Ovary (tissue), 3 donors: ENCODE measurements at regions not wholly inside any gene's neighbourhood (a gene's known extent, or its start where the extent isn't known, plus 50 kb on each side); places are given as distances from the start of the nearest gene placed in this dataset.
"Not testable (repeated sequence)": the region's sequence is repeated elsewhere in the genome, so short reads cannot be mapped to it uniquely, and the experiment has no call there.

Source experiments
- EP300 ChIP-seq: sonication (generic); formaldehyde crosslinking; IDR thresholded peaks from one replicate; pipeline ENCODE4 v1.6.1; 2017; ENCODE audit warnings: antibody characterized with exemption
- POLR2A ChIP-seq: fragments of 450-650 bp; IDR thresholded peaks from one replicate; pipeline ENCODE4 v1.6.1; 2017; ENCODE audit warnings: antibody characterized with exemption, mild to moderate bottlenecking, moderate library complexity
- TF ChIP-seq, protein P1 (sequence below), 3 donors: fragments of 450-650 bp in 2 of 3; fragments of 200-600 bp in 1 of 3; IDR thresholded peaks; one replicate each; pipeline versions ENCODE4 v1.5.1 to v1.8.0; 2016 to 2022; ENCODE audit warnings: antibody characterized with exemption in 3 of 3, mild to moderate bottlenecking in 1 of 3
- donor health status: DM: no; HTN: no; CAD: no.

DNA sequence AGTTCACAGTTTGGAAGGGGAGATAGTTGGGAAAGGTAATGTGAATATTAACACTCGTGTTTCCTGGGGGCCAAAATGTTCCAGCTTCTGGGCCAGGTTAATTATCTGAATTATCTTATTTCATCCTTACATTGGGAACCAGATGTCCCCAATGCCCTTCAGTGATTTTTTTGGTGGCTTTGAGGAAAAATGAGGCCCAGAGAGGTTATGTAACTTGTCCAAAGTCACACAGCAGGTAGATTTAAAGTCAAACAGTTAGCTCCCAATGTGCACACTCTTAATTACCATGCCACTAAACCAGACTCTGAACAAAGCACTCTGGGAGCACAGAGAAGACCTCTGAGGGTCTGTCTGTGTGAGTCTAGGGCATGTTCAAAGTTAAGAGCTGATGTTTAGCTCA, 259.9 kb upstream of the PLGLB2 start:
- TF ChIP-seq, protein P1, sequence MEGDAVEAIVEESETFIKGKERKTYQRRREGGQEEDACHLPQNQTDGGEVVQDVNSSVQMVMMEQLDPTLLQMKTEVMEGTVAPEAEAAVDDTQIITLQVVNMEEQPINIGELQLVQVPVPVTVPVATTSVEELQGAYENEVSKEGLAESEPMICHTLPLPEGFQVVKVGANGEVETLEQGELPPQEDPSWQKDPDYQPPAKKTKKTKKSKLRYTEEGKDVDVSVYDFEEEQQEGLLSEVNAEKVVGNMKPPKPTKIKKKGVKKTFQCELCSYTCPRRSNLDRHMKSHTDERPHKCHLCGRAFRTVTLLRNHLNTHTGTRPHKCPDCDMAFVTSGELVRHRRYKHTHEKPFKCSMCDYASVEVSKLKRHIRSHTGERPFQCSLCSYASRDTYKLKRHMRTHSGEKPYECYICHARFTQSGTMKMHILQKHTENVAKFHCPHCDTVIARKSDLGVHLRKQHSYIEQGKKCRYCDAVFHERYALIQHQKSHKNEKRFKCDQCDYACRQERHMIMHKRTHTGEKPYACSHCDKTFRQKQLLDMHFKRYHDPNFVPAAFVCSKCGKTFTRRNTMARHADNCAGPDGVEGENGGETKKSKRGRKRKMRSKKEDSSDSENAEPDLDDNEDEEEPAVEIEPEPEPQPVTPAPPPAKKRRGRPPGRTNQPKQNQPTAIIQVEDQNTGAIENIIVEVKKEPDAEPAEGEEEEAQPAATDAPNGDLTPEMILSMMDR (IDR thresholded peaks at IDR 0.05) = not testable (repeated sequence)
- not testable (repeated sequence) for TF ChIP-seq POLR2A, EP300
